Gastroesophageal sphincter (tissue), 4 donors: ENCODE measurements at regions not wholly inside any gene's neighbourhood (a gene's known extent, or its start where the extent isn't known, plus 50 kb on each side); places are given as distances from the start of the nearest gene placed in this dataset.

Experiments used
- ATAC-seq: fragments of 150-250 bp; one replicate; pipeline ENCODE4 v1.9.1; 2016; ENCODE audit warnings: mild to moderate bottlenecking, moderate library complexity
- H3K27ac ChIP-seq, 4 donors: fragments of 200-600 bp; sonication (generic) in 3 of 4; 1 replicate in 3 of 4; 2 replicates in 1 of 4; pipeline ENCODE4 v1.5.1; 2016 to 2019
- H3K27me3 ChIP-seq: fragments of 200-600 bp; sonication (generic); one replicate; pipeline ENCODE4 v1.5.1; 2019
- H3K36me3 ChIP-seq, 2 donors: fragments of 200-600 bp; sonication (generic); one replicate each; pipeline ENCODE4 v1.5.1; 2019; ENCODE audit warnings: control low read depth in 1 of 2
- H3K4me1 ChIP-seq, 3 donors: fragments of 200-600 bp; sonication (generic); 1 replicate in 2 of 3; 2 replicates in 1 of 3; pipeline ENCODE4 v1.5.1; 2016 to 2019; ENCODE audit warnings: control low read depth in 2 of 3
- H3K4me3 ChIP-seq, 2 donors: fragments of 200-600 bp; sonication (generic); one replicate each; pipeline ENCODE4 v1.5.1; 2019; ENCODE audit warnings: mild to moderate bottlenecking in 1 of 2, moderate library complexity in 1 of 2
- H3K9me3 ChIP-seq, 3 donors: fragments of 200-600 bp; sonication (generic); one replicate each; pipeline ENCODE4 v1.5.1; 2017 to 2019; ENCODE audit warnings: control low read depth in 2 of 3
- CTCF ChIP-seq, 4 experiments: fragments of 200-600 bp in 2 of 4; fragments of 450-650 bp in 2 of 4; sonication (generic) in 1 of 4; IDR thresholded peaks; one replicate each; pipeline ENCODE4 v1.5.1; 2017 to 2019; ENCODE audit warnings: antibody characterized with exemption in 4 of 4, mild to moderate bottlenecking in 2 of 4, moderate library complexity in 2 of 4
- EP300 ChIP-seq: sonication (generic); formaldehyde crosslinking; IDR thresholded peaks from one replicate; pipeline ENCODE4 v1.6.1; 2017; ENCODE audit warnings: antibody characterized with exemption, mild to moderate bottlenecking
- POLR2A ChIP-seq, 2 donors: fragments of 450-650 bp; IDR thresholded peaks; one replicate each; pipeline ENCODE4 v1.6.1; 2017; ENCODE audit warnings: antibody characterized with exemption in 2 of 2, mild to moderate bottlenecking in 2 of 2, moderate library complexity in 1 of 2
- POLR2AphosphoS5 ChIP-seq: sonication (generic); formaldehyde crosslinking; IDR thresholded peaks from one replicate; pipeline ENCODE4 v1.6.1; 2017; ENCODE audit warnings: antibody characterized with exemption
- WGBS, 2 donors: methylation state at CpG; one replicate each; pipeline ENCODE4 v1.1.5; 2018; ENCODE audit warnings: low coverage in 1 of 2; 5-methylcytosine and 5-hydroxymethylcytosine counted together

GRCh38 chr10:29100505-29100904 lies 188.4 kb upstream of the LYZL1 start:
- Histone ChIP-seq H3K27ac (no peak overlapping the region), H3K4me3 (no peak overlapping the region), H3K4me1 (no peaks in the 10 kb centered on the region), H3K9me3 (peaks cover 0 to 16% (median 0%) of the 10 kb centered on the region in 3 donors), H3K27me3 (peaks cover 10% of the 10 kb centered on the region), H3K36me3 (no peaks in the 10 kb centered on the region)
- TF ChIP-seq POLR2AphosphoS5 = no peak
- 64 to 80% methylated on average over 4 of the region's 4 CpGs for WGBS, 2 donors
- no peak for ATAC-seq

GRCh38 chr10:29102233-29102632 lies 186.6 kb upstream of the LYZL1 start:
- Histone ChIP-seq H3K4me3 (no peak overlapping the region), H3K36me3 (no peaks in the 10 kb centered on the region), H3K9me3 (peaks cover 0 to 16% (median 0%) of the 10 kb centered on the region in 3 donors), H3K27me3 (peaks cover 10% of the 10 kb centered on the region), H3K27ac (no peak overlapping the region), H3K4me1 (no peaks in the 10 kb centered on the region)
- no peak for TF ChIP-seq CTCF (IDR thresholded peaks at IDR 0.05)
- TF ChIP-seq POLR2A (IDR thresholded peaks at IDR 0.05) = no peak
- 26 to 31% methylated on average over 4 of the region's 4 CpGs for WGBS, 2 donors
- ATAC-seq = no peak

GRCh38 chr10:29102636-29103035 lies 186.2 kb upstream of the LYZL1 start:
- Histone ChIP-seq H3K4me1 (no peaks in the 10 kb centered on the region), H3K36me3 (no peaks in the 10 kb centered on the region), H3K4me3 (no peak overlapping the region), H3K27ac (no peak overlapping the region), H3K9me3 (peaks cover 0 to 16% (median 0%) of the 10 kb centered on the region in 3 donors), H3K27me3 (peaks cover 10% of the 10 kb centered on the region)
- no peak for TF ChIP-seq EP300
- TF ChIP-seq POLR2A (IDR thresholded peaks at IDR 0.05) = no peak
- TF ChIP-seq POLR2AphosphoS5 = no peak
- no peak for TF ChIP-seq CTCF (IDR thresholded peaks at IDR 0.05)
- no peak for ATAC-seq
- 82% methylated on average over 3 of the region's 3 CpGs; no CpG with 5 or more reads in 1 of the 2 donors for whole genome bisulfite sequencing, 2 donors

- Histone ChIP-seq H3K36me3 (no peaks in the 10 kb centered on the region), H3K4me1 (no peaks in the 10 kb centered on the region), H3K27ac (no peak overlapping the region), H3K4me3 (no peak overlapping the region), H3K27me3 (peaks cover 6% of the 10 kb centered on the region), H3K9me3 (peaks cover 0 to 12% (median 0%) of the 10 kb centered on the region in 3 donors)
- WGBS, 2 donors = 50 to 69% methylated on average over 4 to 7 of the region's 7 CpGs
- TF ChIP-seq POLR2AphosphoS5 (no peak), EP300 (no peak), POLR2A (IDR thresholded peaks at IDR 0.05) (no peak), CTCF (IDR thresholded peaks at IDR 0.05) (no peak)
- no peak for ATAC-seq
These were observed 184.0 kb upstream of the LYZL1 start for GRCh38 chr10:29104661-29105399.

- Histone ChIP-seq H3K27ac (no peak overlapping the region), H3K4me1 (no peaks in the 10 kb centered on the region), H3K4me3 (no peak overlapping the region), H3K27me3 (peaks cover 5% of the 10 kb centered on the region), H3K36me3 (no peaks in the 10 kb centered on the region), H3K9me3 (peaks cover 0 to 12% (median 0%) of the 10 kb centered on the region in 3 donors)
- TF ChIP-seq CTCF (IDR thresholded peaks at IDR 0.05) (no peak), POLR2AphosphoS5 (no peak), POLR2A (IDR thresholded peaks at IDR 0.05) (no peak), EP300 (no peak)
- ATAC-seq = no peak
- WGBS, 2 donors = 63 to 76% methylated on average over 4 of the region's 4 CpGs
These were observed 183.2 kb upstream of the LYZL1 start for GRCh38 chr10:29105516-29106215.
